Pancreas (tissue), 10 donors: ENCODE measurements at regions not wholly inside any gene's neighbourhood (a gene's known extent, or its start where the extent isn't known, plus 50 kb on each side); places are given as distances from the start of the nearest gene placed in this dataset.

ENCODE experiments used
- ATAC-seq, 4 donors: fragments of 200-7000 bp; cut with Tn5 transposase; one replicate each; pipeline versions ENCODE4 v1.8.0 to v1.9.1; 2020; ENCODE audit warnings: mild to moderate bottlenecking in 4 of 4, moderate library complexity in 4 of 4
- DNase-seq, 6 donors: peaks; one replicate each; pipeline ENCODE4 v3.0.0-alpha.2; 2020
- FAIRE-seq: peaks from 2 replicates; lab custom pipeline; 2012; peaks lifted over from hg19 to GRCh38; lab: Jason Lieb, UNC
- H3K27ac ChIP-seq, 4 donors: fragments of 200-600 bp; sonication (generic); 1 replicate in 3 of 4; 2 replicates in 1 of 4; pipeline versions ENCODE4 v1.5.0 to v1.8.0; 2020
- H3K27me3 ChIP-seq, 4 donors: fragments of 200-600 bp; one replicate each; pipeline ENCODE4 v1.8.0; 2021
- H3K36me3 ChIP-seq, 3 donors: fragments of 200-600 bp; sonication (generic) in 1 of 3; one replicate each; pipeline versions ENCODE4 v1.5.0 to v1.8.0; 2020 to 2021
- H3K4me1 ChIP-seq, 3 donors: fragments of 200-600 bp; one replicate each; pipeline ENCODE4 v1.8.0; 2021
- H3K4me3 ChIP-seq, 4 donors: fragments of 200-600 bp; sonication (generic) in 2 of 4; one replicate each; pipeline versions ENCODE4 v1.5.0 to v1.8.0; 2020 to 2021
- H3K9me3 ChIP-seq, 4 donors: fragments of 200-600 bp; one replicate each; pipeline ENCODE4 v1.8.0; 2021
- WGBS, 2 donors: extraction: QIAGEN DNeasy Blood & Tissue Kit; methylation state at CpG; one replicate each; pipeline ENCODE4 v1.1.7; 2013; 5-methylcytosine and 5-hydroxymethylcytosine counted together
- intact Hi-C, 3 donors: fragments of 100-400 bp; cut with DNase I; formaldehyde crosslinking; loops; one replicate each; pipeline versions ENCODE4 v1.11.1 to v1.14.2; 2022
- TF ChIP-seq, protein P1 (sequence below), 4 donors: fragments of 200-600 bp; sonication (generic) in 3 of 4; IDR thresholded peaks; one replicate each; pipeline versions ENCODE4 v1.5.0 to v1.8.0; 2021; ENCODE audit warnings: antibody characterized with exemption in 4 of 4
- donor health status: healthy with polysubstance abuse.
- donor health status: DM: no; HTN: no; CAD: no; lungs with moderate emphysema.
- donor health status: DM: no; HTN: no; CAD: no.
- donor health status: control.
- donor health status: control.
- donor health status: Bipolar disorder and iron deficiency.
- donor health status: DM: yes; HTN: yes; CAD: no.
- donor health status: DM: no; HTN: no; CAD: no.
- donor health status: DM: no; HTN: no; CAD: no.
- donor health status: DM: yes; HTN: yes; CAD: no.

- no peaks in the 10 kb centered on the region for H3K9me3 ChIP-seq
- 50 to 55% methylated on average over 5 of the region's 5 CpGs for WGBS, 2 donors
- no peaks in the 10 kb centered on the region for H3K36me3 ChIP-seq
- intact Hi-C loops = no loop called here
- DNase-seq (no peak), ATAC-seq (no peak), FAIRE-seq (no peak)
- no peak overlapping the region for H3K27ac ChIP-seq
- no peak overlapping the region for H3K4me3 ChIP-seq
- TF ChIP-seq, protein P1, sequence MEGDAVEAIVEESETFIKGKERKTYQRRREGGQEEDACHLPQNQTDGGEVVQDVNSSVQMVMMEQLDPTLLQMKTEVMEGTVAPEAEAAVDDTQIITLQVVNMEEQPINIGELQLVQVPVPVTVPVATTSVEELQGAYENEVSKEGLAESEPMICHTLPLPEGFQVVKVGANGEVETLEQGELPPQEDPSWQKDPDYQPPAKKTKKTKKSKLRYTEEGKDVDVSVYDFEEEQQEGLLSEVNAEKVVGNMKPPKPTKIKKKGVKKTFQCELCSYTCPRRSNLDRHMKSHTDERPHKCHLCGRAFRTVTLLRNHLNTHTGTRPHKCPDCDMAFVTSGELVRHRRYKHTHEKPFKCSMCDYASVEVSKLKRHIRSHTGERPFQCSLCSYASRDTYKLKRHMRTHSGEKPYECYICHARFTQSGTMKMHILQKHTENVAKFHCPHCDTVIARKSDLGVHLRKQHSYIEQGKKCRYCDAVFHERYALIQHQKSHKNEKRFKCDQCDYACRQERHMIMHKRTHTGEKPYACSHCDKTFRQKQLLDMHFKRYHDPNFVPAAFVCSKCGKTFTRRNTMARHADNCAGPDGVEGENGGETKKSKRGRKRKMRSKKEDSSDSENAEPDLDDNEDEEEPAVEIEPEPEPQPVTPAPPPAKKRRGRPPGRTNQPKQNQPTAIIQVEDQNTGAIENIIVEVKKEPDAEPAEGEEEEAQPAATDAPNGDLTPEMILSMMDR (IDR thresholded peaks at IDR 0.05) = no peak
- H3K4me1 ChIP-seq = no peaks in the 10 kb centered on the region
- H3K27me3 ChIP-seq = no peaks in the 10 kb centered on the region
Measured at GRCh38 chr18:40577239-40577980, 1377.6 kb upstream of the PIK3C3 start.

GRCh38 chr18:40576507-40577115 lies 1378.4 kb upstream of the PIK3C3 start:
- TF ChIP-seq, protein P1 (IDR thresholded peaks at IDR 0.05) = no peak
- FAIRE-seq (no peak), DNase-seq (no peak), ATAC-seq (no peak)
- no peak overlapping the region for H3K4me3 ChIP-seq
- 33 to 37% methylated on average over 4 of the region's 4 CpGs for WGBS, 2 donors
- no peaks in the 10 kb centered on the region for H3K27me3 ChIP-seq
- intact Hi-C loops = no loop called here
- H3K4me1 ChIP-seq = no peaks in the 10 kb centered on the region
- H3K36me3 ChIP-seq = no peaks in the 10 kb centered on the region
- no peak overlapping the region for H3K27ac ChIP-seq
- H3K9me3 ChIP-seq = no peaks in the 10 kb centered on the region

DNA sequence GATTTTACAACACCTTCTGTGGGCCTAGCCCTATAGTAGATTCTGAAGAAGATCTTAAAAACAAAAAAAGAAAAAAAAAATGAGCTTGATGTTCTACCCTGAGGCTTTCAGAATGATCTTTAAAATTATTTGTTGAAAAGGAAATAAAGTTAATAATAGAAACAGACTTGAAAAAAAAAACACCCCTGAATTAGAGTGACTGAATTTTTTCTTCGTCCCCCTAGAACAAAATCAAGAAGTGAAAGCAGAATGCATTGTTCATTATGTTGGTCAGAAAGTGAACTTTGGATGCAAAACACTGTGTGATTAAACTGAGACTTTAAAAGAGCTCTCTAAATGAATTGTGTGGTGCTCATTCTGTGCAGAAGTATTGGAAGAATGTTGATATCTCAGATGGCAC lies 1384.4 kb upstream of the PIK3C3 start:
- Histone ChIP-seq H3K36me3 (no peaks in the 10 kb centered on the region), H3K27ac (no peak overlapping the region), H3K9me3 (no peaks in the 10 kb centered on the region), H3K4me3 (no peak overlapping the region), H3K4me1 (peaks cover 4 to 14% (median 13%) of the 10 kb centered on the region in 3 donors), H3K27me3 (no peaks in the 10 kb centered on the region)
- no peak for ATAC-seq
- TF ChIP-seq, protein P1 (IDR thresholded peaks at IDR 0.05) = no peak
- WGBS, 2 donors = 79 to 80% methylated on average over 1 of the region's 1 CpG
- DNase-seq = no peak
- FAIRE-seq = no peak
- intact Hi-C loops = no loop called here

DNA sequence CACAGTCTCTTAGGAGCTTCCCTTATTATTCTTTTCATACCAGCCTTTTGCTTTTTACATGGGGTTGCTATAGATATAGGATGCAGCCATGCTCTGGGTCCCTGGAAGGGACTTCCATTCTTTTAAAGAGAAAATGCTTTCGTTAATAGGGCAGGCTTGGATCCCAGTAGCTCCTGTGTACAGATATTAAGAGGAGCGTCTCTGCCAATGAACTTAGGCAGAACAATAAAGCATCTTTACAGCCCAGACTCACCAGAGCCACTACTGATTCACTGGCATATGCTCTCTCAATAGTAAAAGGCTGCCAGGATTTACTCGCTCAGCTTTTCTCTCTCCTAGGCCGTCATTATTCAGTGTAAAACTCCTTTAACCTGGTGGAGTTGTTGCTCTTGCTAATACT lies 1385.4 kb upstream of the PIK3C3 start:
- WGBS, 2 donors = 78 to 89% methylated on average over 4 of the region's 4 CpGs
- TF ChIP-seq, protein P1 (IDR thresholded peaks at IDR 0.05) = no peak
- Histone ChIP-seq H3K4me3 (no peak overlapping the region), H3K9me3 (no peaks in the 10 kb centered on the region), H3K27ac (no peak overlapping the region), H3K36me3 (no peaks in the 10 kb centered on the region), H3K27me3 (no peaks in the 10 kb centered on the region), H3K4me1 (peaks cover 4 to 23% (median 20%) of the 10 kb centered on the region in 3 donors)
- intact Hi-C loops = no loop called here
- FAIRE-seq (no peak), ATAC-seq (no peak), DNase-seq (no peak)

GRCh38 chr18:40566510-40566844 lies 1388.6 kb upstream of the PIK3C3 start:
- H3K36me3 ChIP-seq = no peaks in the 10 kb centered on the region
- peaks cover 4 to 25% (median 20%) of the 10 kb centered on the region in 3 donors for H3K4me1 ChIP-seq
- no peaks in the 10 kb centered on the region for H3K9me3 ChIP-seq
- no peaks in the 10 kb centered on the region for H3K27me3 ChIP-seq
- intact Hi-C loops = no loop called here
- peak overlapping the region in 3 of 4 donors; percentile 7 to 58 (median 50) for H3K27ac ChIP-seq
- DNase-seq = peak in 3 of 6 donors; percentile 23 to 51 (median 38)
- H3K4me3 ChIP-seq = no peak overlapping the region
- ATAC-seq = peak; percentile 97 to 99 (median 98)
- WGBS, 2 donors = 16 to 17% methylated on average over 1 of the region's 1 CpG
- FAIRE-seq = no peak
- TF ChIP-seq, protein P1 (IDR thresholded peaks at IDR 0.05) = no peak
